H9 (cell line): ENCODE measurements at regions not wholly inside any gene's neighbourhood (a gene's known extent, or its start where the extent isn't known, plus 50 kb on each side); places are given as distances from the start of the nearest gene placed in this dataset.

Source experiments
- DNase-seq: peaks from one replicate; pipeline ENCODE4 v3.0.0-alpha.2; 2017
- H2AFZ ChIP-seq: one replicate; pipeline ENCODE4 v1.6.1; 2013; ENCODE audit warnings: mild to moderate bottlenecking, low read length, control low read depth, moderate library complexity
- H2AK5ac ChIP-seq: 2 replicates; pipeline ENCODE4 v1.6.1; 2013; ENCODE audit warnings: low read length, control low read depth, mixed read lengths; ENCODE audit not compliant: insufficient read length
- H2BK120ac ChIP-seq: one replicate; pipeline ENCODE4 v1.6.1; 2013; ENCODE audit warnings: low read depth, mild to moderate bottlenecking, low read length, control low read depth, inconsistent platforms; ENCODE audit not compliant: poor library complexity, severe bottlenecking
- H2BK12ac ChIP-seq: 2 replicates; pipeline ENCODE4 v1.6.1; 2013; ENCODE audit warnings: low read length, control low read depth, mixed read lengths, low read depth; ENCODE audit not compliant: insufficient read length
- H2BK15ac ChIP-seq: 2 replicates; pipeline ENCODE4 v1.6.1; 2013; ENCODE audit warnings: low read depth, low read length, control low read depth
- H2BK20ac ChIP-seq: one replicate; pipeline ENCODE4 v1.6.1; 2013; ENCODE audit warnings: low read depth, mild to moderate bottlenecking, low read length, control low read depth, inconsistent platforms; ENCODE audit not compliant: poor library complexity, severe bottlenecking
- H2BK5ac ChIP-seq: 2 replicates; pipeline ENCODE4 v1.6.1; 2013; ENCODE audit warnings: low read length, control low read depth, mixed read lengths; ENCODE audit not compliant: insufficient read length
- H3K14ac ChIP-seq: 2 replicates; pipeline ENCODE4 v1.6.1; 2013; ENCODE audit warnings: low read length, control low read depth; ENCODE audit not compliant: insufficient read depth
- H3K18ac ChIP-seq: 2 replicates; pipeline ENCODE4 v1.6.1; 2013; ENCODE audit warnings: low read depth, mild to moderate bottlenecking, mixed read lengths, low read length, control low read depth; ENCODE audit not compliant: insufficient read length
- H3K23ac ChIP-seq: 2 replicates; pipeline ENCODE4 v1.6.1; 2013; ENCODE audit warnings: low read length, control low read depth, mixed read lengths, low read depth; ENCODE audit not compliant: insufficient read length
- H3K23me2 ChIP-seq: 2 replicates; pipeline ENCODE4 v1.6.1; 2013; ENCODE audit warnings: low read depth, mild to moderate bottlenecking, mixed read lengths, low read length, control low read depth; ENCODE audit not compliant: insufficient read length, poor library complexity, severe bottlenecking
- H3K27ac ChIP-seq: 2 replicates; pipeline ENCODE4 v1.5.1; 2013; ENCODE audit warnings: low read length, control low read depth, mixed read lengths, low read depth; ENCODE audit not compliant: insufficient read length
- H3K27me3 ChIP-seq: 2 replicates; pipeline ENCODE4 v1.6.1; 2013; ENCODE audit warnings: low read length, control low read depth, inconsistent platforms; ENCODE audit not compliant: insufficient read depth
- H3K4ac ChIP-seq: 2 replicates; pipeline ENCODE4 v1.6.1; 2013; ENCODE audit warnings: low read depth, mild to moderate bottlenecking, control low read depth, inconsistent platforms, low read length, moderate library complexity
- H3K4me1 ChIP-seq: 2 replicates; pipeline ENCODE4 v1.6.1; 2013; ENCODE audit warnings: low read length, control low read depth, inconsistent platforms; ENCODE audit not compliant: insufficient read depth
- H3K4me2 ChIP-seq: 2 replicates; pipeline ENCODE4 v1.6.1; 2013; ENCODE audit warnings: low read length, control low read depth, mixed read lengths; ENCODE audit not compliant: insufficient read length, insufficient read depth
- H3K56ac ChIP-seq: 2 replicates; pipeline ENCODE4 v1.6.1; 2013; ENCODE audit warnings: low read depth, mild to moderate bottlenecking, mixed read lengths, low read length, control low read depth; ENCODE audit not compliant: insufficient read length
- H3K79me1 ChIP-seq: 2 replicates; pipeline ENCODE4 v1.6.1; 2013; ENCODE audit warnings: low read depth, mild to moderate bottlenecking, moderate library complexity, low read length, control low read depth, inconsistent platforms; ENCODE audit not compliant: insufficient read depth, poor library complexity, severe bottlenecking
- H3K79me2 ChIP-seq: 2 replicates; pipeline ENCODE4 v1.6.1; 2013; ENCODE audit warnings: low read length, control low read depth, inconsistent platforms; ENCODE audit not compliant: insufficient read depth
- H3K9ac ChIP-seq: 2 replicates; pipeline ENCODE4 v1.6.1; 2013; ENCODE audit warnings: low read length, control low read depth, mixed read lengths; ENCODE audit not compliant: insufficient read length; ENCODE audit errors: extremely low read depth
- H3K9me3 ChIP-seq: one replicate; pipeline ENCODE4 v1.6.1; 2013; ENCODE audit warnings: low read depth, low read length, inconsistent platforms; ENCODE audit not compliant: control insufficient read depth
- H3T11ph ChIP-seq: one replicate; pipeline ENCODE4 v1.6.1; 2013; ENCODE audit warnings: mild to moderate bottlenecking, low read length, control low read depth, inconsistent platforms
- H4K20me1 ChIP-seq: one replicate; pipeline ENCODE4 v1.6.1; 2013; ENCODE audit not compliant: control insufficient read depth, insufficient read length, insufficient read depth
- H4K5ac ChIP-seq: 2 replicates; pipeline ENCODE4 v1.6.1; 2013; ENCODE audit warnings: low read depth, mild to moderate bottlenecking, mixed read lengths, low read length, control low read depth; ENCODE audit not compliant: insufficient read length
- H4K8ac ChIP-seq: replicated peaks from 2 replicates; pipeline ENCODE4 v1.6.1; 2013; ENCODE audit warnings: low read length, control low read depth, mixed read lengths, low read depth; ENCODE audit not compliant: insufficient read length
- H4K91ac ChIP-seq: 2 replicates; pipeline ENCODE4 v1.6.1; 2013; ENCODE audit warnings: low read depth, mild to moderate bottlenecking, moderate library complexity, mixed read lengths, low read length, control low read depth; ENCODE audit not compliant: insufficient read length
- H3K27ac Mint-ChIP-seq, 3 experiments: 2 replicates in 2 of 3; 3 replicates in 1 of 3; pipeline ENCODE4 v1.8.0; 2020 to 2021; ENCODE audit warnings: mixed read lengths in 3 of 3, mild to moderate bottlenecking in 1 of 3, moderate library complexity in 1 of 3
- H3K27me3 Mint-ChIP-seq: 2 replicates; pipeline ENCODE4 v1.8.0; 2021; ENCODE audit warnings: low read depth, mild to moderate bottlenecking, moderate library complexity, mixed read lengths
- H3K36me3 Mint-ChIP-seq, 3 experiments: 2 replicates in 2 of 3; 3 replicates in 1 of 3; pipeline ENCODE4 v1.8.0; 2020 to 2021; ENCODE audit warnings: low read depth in 3 of 3, mixed read lengths in 3 of 3; ENCODE audit not compliant: insufficient read depth in 1 of 3
- H3K4me1 Mint-ChIP-seq, 2 experiments: 2 replicates each; pipeline ENCODE4 v1.8.0; 2020; ENCODE audit warnings: mixed read lengths in 2 of 2
- H3K4me3 Mint-ChIP-seq, 2 experiments: 2 replicates in 1 of 2; 3 replicates in 1 of 2; pipeline ENCODE4 v1.8.0; 2020 to 2021; ENCODE audit warnings: mild to moderate bottlenecking in 2 of 2, mixed read lengths in 2 of 2, moderate library complexity in 1 of 2
- H3K9me3 Mint-ChIP-seq, 2 experiments: 2 replicates in 1 of 2; 3 replicates in 1 of 2; pipeline ENCODE4 v1.8.0; 2020; ENCODE audit warnings: mild to moderate bottlenecking in 2 of 2, mixed read lengths in 2 of 2, moderate library complexity in 1 of 2
- CTCF ChIP-seq: fragments of 200-600 bp; sonication (generic); conservative IDR thresholded peaks from 3 replicates; pipeline ENCODE4 v1.8.0; 2021; ENCODE audit warnings: antibody characterized with exemption, mild to moderate bottlenecking
- WGBS: extraction: QIAGEN DNeasy Blood & Tissue Kit; methylation state at CpG from one replicate; pipeline ENCODE4 v1.1.7; 2013; ENCODE audit warnings: missing lambda C conversion rate, low lambda C conversion rate, mixed read lengths; ENCODE audit not compliant: insufficient read length; ENCODE audit errors: extremely low coverage; 5-methylcytosine and 5-hydroxymethylcytosine counted together

DNA sequence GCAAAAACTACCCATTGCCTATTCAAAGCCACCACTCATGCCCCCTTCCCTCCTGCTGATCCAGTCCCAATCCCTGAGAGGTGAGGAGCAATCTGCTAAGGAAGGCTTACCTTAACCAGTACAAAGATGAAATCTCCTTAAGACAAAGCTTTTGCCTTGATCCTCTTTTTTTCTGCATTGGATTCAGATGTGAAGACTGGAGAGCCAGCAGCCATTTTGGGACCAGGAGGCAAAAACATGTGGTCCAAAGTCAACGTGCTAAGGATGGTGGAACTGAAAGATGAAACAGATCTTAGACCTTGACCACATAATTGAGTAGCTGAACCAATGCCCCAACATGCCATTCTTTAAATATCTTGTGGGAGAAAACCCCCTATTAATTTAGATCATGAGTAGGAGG lies 171.4 kb downstream of the IRX5 start:
- Histone ChIP-seq H3K4ac (no peak overlapping the region), H3K79me1 (no peaks in the 10 kb centered on the region), H2AFZ (no peak overlapping the region), H4K8ac (no peak overlapping the region), H2BK5ac (no peak overlapping the region), H3K23me2 (no peaks in the 10 kb centered on the region), H3K14ac (no peak overlapping the region), H3K9ac (no peak overlapping the region), H3K27me3 (no peaks in the 10 kb centered on the region), H3K18ac (no peak overlapping the region), H3T11ph (no peak overlapping the region), H4K91ac (no peak overlapping the region), H3K9me3 (no peaks in the 10 kb centered on the region), H3K4me1 (no peaks in the 10 kb centered on the region), H2BK20ac (no peak overlapping the region), H3K56ac (no peak overlapping the region), H4K20me1 (no peaks in the 10 kb centered on the region), H2BK120ac (no peak overlapping the region), H2BK12ac (no peak overlapping the region), H3K23ac (no peak overlapping the region), H3K79me2 (no peaks in the 10 kb centered on the region), H4K5ac (no peak overlapping the region), H2AK5ac (no peak overlapping the region), H3K4me2 (no peak overlapping the region), H2BK15ac (no peak overlapping the region), H3K27ac (no peak overlapping the region)
- WGBS: no CpG with 5 or more reads among the region's 1 CpG
- Mint-ChIP-seq H3K9me3 (no peaks in the 10 kb centered on the region; a peak in 1 of 5 replicates), H3K36me3 (peaks cover 0 to 3% (median 0%) of the 10 kb centered on the region in 3 experiments; a peak in 1 of 7 replicates), H3K4me3 (no peak overlapping the region), H3K27me3 (peaks cover 7% of the 10 kb centered on the region), H3K4me1 (no peaks in the 10 kb centered on the region), H3K27ac (no peak overlapping the region)
- no peak for TF ChIP-seq CTCF
- DNase-seq: no peak
